OCI-LY3 (cell line): ENCODE measurements at regions not wholly inside any gene's neighbourhood (a gene's known extent, or its start where the extent isn't known, plus 50 kb on each side); places are given as distances from the start of the nearest gene placed in this dataset.

Experiments
- H2AFZ ChIP-seq: fragments of 200-600, 300-600 bp; shearing (Covaris generic); 2 replicates; pipeline ENCODE4 v1.6.0; 2014; ENCODE audit warnings: antibody characterized with exemption, low read depth, low read length
- H3K27ac ChIP-seq: fragments of 200-600, 300-600 bp; sonication (generic); 2 replicates; pipeline ENCODE4 v1.5.1; 2014; ENCODE audit warnings: mild to moderate bottlenecking, low read length, moderate library complexity, mixed read lengths
- H3K27me3 ChIP-seq: fragments of 200-600, 300-600 bp; sonication (generic); 2 replicates; pipeline ENCODE4 v1.6.1; 2014; ENCODE audit warnings: low read depth, low read length, mixed read lengths
- H3K36me3 ChIP-seq: fragments of 200-600, 300-600 bp; sonication (generic); replicated peaks from 2 replicates; pipeline ENCODE3; 2014; ENCODE audit warnings: low read depth, low read length, mixed read lengths
- H3K4me1 ChIP-seq: fragments of 300-600, 200-600 bp; sonication (generic); 2 replicates; pipeline ENCODE4 v1.6.1; 2014; ENCODE audit warnings: low read length, mixed read lengths
- H3K4me2 ChIP-seq: fragments of 200-600, 300-600 bp; sonication (generic); 2 replicates; pipeline ENCODE4 v1.6.1; 2014; ENCODE audit warnings: low read length, mixed read lengths
- H3K4me3 ChIP-seq: fragments of 300-600, 200-600 bp; sonication (generic); 2 replicates; pipeline ENCODE4 v1.5.1; 2014; ENCODE audit warnings: antibody characterized with exemption, mild to moderate bottlenecking, low read length, moderate library complexity
- H3K79me2 ChIP-seq: fragments of 300-600, 200-600 bp; shearing (Covaris generic); 2 replicates; pipeline ENCODE4 v1.6.1; 2014; ENCODE audit warnings: mild to moderate bottlenecking, low read length, mixed read lengths
- H3K9ac ChIP-seq: fragments of 300-600, 200-600 bp; shearing (Covaris generic); 2 replicates; pipeline ENCODE4 v1.6.0; 2014; ENCODE audit warnings: mild to moderate bottlenecking, low read length, moderate library complexity
- H3K9me3 ChIP-seq: fragments of 200-600, 300-600 bp; shearing (Covaris generic); 2 replicates; pipeline ENCODE4 v1.6.1; 2014; ENCODE audit warnings: low read length, mixed read lengths; ENCODE audit not compliant: insufficient read depth
- H4K20me1 ChIP-seq: fragments of 200-600, 300-600 bp; sonication (generic); 2 replicates; pipeline ENCODE4 v1.6.1; 2016; ENCODE audit warnings: low read length, mixed read lengths; ENCODE audit not compliant: insufficient read depth
- CTCF ChIP-seq: fragments of 200-600, 300-600 bp; sonication (generic); IDR thresholded peaks from 2 replicates; pipeline ENCODE4 v1.5.1; 2014; ENCODE audit warnings: antibody characterized with exemption, low read length, low read depth
- EZH2phosphoT487 ChIP-seq: fragments of 200-600 bp; shearing (Covaris generic); IDR thresholded peaks from 2 replicates; pipeline ENCODE4 v1.6.1; 2018; ENCODE audit warnings: antibody characterized with exemption, mixed run types, low read depth

GRCh38 chr1:177569476-177569875 lies 398.7 kb downstream of the BRINP2 start:
- H3K4me3 ChIP-seq, result no peak overlapping the region
- no peaks in the 10 kb centered on the region for H3K36me3 ChIP-seq
- H3K79me2 ChIP-seq, result no peaks in the 10 kb centered on the region
- H3K4me1 ChIP-seq, result peaks cover 13% of the 10 kb centered on the region
- H4K20me1 ChIP-seq, result no peaks in the 10 kb centered on the region
- H3K27me3 ChIP-seq, result peaks cover 43% of the 10 kb centered on the region
- no peak overlapping the region for H3K9ac ChIP-seq
- no peak overlapping the region for H3K27ac ChIP-seq
- H3K4me2 ChIP-seq, result no peak overlapping the region
- TF ChIP-seq EZH2phosphoT487, result no peak
- TF ChIP-seq CTCF, result no peak
- no peaks in the 10 kb centered on the region for H3K9me3 ChIP-seq
- H2AFZ ChIP-seq, result no peak overlapping the region

GRCh38 chr1:177568622-177569021 lies 397.9 kb downstream of the BRINP2 start:
- Histone ChIP-seq H2AFZ (no peak overlapping the region), H4K20me1 (no peaks in the 10 kb centered on the region), H3K27me3 (peaks cover 43% of the 10 kb centered on the region), H3K27ac (no peak overlapping the region), H3K4me1 (peaks cover 13% of the 10 kb centered on the region), H3K36me3 (no peaks in the 10 kb centered on the region), H3K9ac (no peak overlapping the region), H3K9me3 (no peaks in the 10 kb centered on the region), H3K4me3 (no peak overlapping the region), H3K4me2 (no peak overlapping the region), H3K79me2 (no peaks in the 10 kb centered on the region)
- no peak for TF ChIP-seq EZH2phosphoT487
- TF ChIP-seq CTCF, result peak; percentile 28; the same call in 1 of the 2 replicates

GRCh38 chr1:177567393-177567792 lies 396.6 kb downstream of the BRINP2 start:
- TF ChIP-seq EZH2phosphoT487 (no peak), CTCF (peak; percentile 33; the same call in 1 of the 2 replicates)
- H3K27ac ChIP-seq, result no peak overlapping the region
- no peaks in the 10 kb centered on the region for H3K36me3 ChIP-seq
- peaks cover 50% of the 10 kb centered on the region for H3K27me3 ChIP-seq
- H3K4me2 ChIP-seq, result no peak overlapping the region
- H3K4me3 ChIP-seq, result no peak overlapping the region
- H3K9me3 ChIP-seq, result no peaks in the 10 kb centered on the region
- no peak overlapping the region for H3K9ac ChIP-seq
- H3K79me2 ChIP-seq, result no peaks in the 10 kb centered on the region
- no peak overlapping the region for H2AFZ ChIP-seq
- H4K20me1 ChIP-seq, result peaks cover 6% of the 10 kb centered on the region; the same call in 1 of the 2 replicates
- peaks cover 13% of the 10 kb centered on the region for H3K4me1 ChIP-seq

DNA sequence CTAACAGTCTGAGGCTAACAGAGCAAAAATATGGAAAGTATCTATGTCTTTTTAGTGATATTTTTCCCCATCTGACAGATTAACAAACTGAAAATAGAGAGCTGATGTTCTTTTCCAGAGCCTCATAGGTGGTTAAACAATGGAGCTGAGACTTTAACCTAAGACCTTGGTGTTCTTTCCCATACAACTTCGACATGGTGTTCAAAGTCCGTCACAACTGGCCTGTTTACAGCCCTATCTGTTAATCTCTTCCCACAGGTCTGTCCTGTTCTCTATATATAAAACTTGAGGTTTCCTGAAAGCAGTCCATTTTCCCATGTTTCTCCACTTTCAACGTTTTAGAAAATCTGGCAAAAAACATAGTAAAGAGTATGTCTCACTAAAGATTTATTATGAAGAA lies 395.7 kb downstream of the BRINP2 start:
- H3K4me3 ChIP-seq, result no peak overlapping the region
- no peaks in the 10 kb centered on the region for H3K79me2 ChIP-seq
- TF ChIP-seq EZH2phosphoT487 (no peak), CTCF (no peak)
- no peak overlapping the region for H2AFZ ChIP-seq
- H3K9ac ChIP-seq, result no peak overlapping the region
- peaks cover 52% of the 10 kb centered on the region for H3K27me3 ChIP-seq
- H3K36me3 ChIP-seq, result no peaks in the 10 kb centered on the region
- H3K4me2 ChIP-seq, result no peak overlapping the region
- peaks cover 20% of the 10 kb centered on the region for H3K4me1 ChIP-seq
- no peaks in the 10 kb centered on the region for H3K9me3 ChIP-seq
- no peak overlapping the region for H3K27ac ChIP-seq
- H4K20me1 ChIP-seq, result peaks cover 6% of the 10 kb centered on the region; the same call in 1 of the 2 replicates
